Stimulated activated memory B cell treated with anti-CD40 and anti-IgM and Interleukin-4, amounts not matched to agents 10 μg/mL and 1 μg/mL and 100 μg/mL, for 72 hours (primary cell): ENCODE measurements at regions not wholly inside any gene's neighbourhood (a gene's known extent, or its start where the extent isn't known, plus 50 kb on each side); places are given as distances from the start of the nearest gene placed in this dataset.

Experiments
- ATAC-seq: fragments of 150-1000 bp; cut with Tn5 transposase; 2 replicates; pipeline ENCODE4 v1.10.0; 2021
- H3K27ac Mint-ChIP-seq: one replicate; pipeline ENCODE4 v1.8.0; 2022; ENCODE audit warnings: mild to moderate bottlenecking, mixed read lengths
- H3K27me3 Mint-ChIP-seq: one replicate; pipeline ENCODE4 v1.8.0; 2022; ENCODE audit warnings: mixed read lengths
- H3K36me3 Mint-ChIP-seq: one replicate; pipeline ENCODE4 v1.8.0; 2022; ENCODE audit warnings: mixed read lengths
- H3K4me1 Mint-ChIP-seq: one replicate; pipeline ENCODE4 v1.8.0; 2022; ENCODE audit warnings: mixed read lengths
- H3K4me3 Mint-ChIP-seq: one replicate; pipeline ENCODE4 v1.8.0; 2022; ENCODE audit warnings: mild to moderate bottlenecking, moderate library complexity, mixed read lengths
- H3K9me3 Mint-ChIP-seq: one replicate; pipeline ENCODE4 v1.8.0; 2022; ENCODE audit warnings: mixed read lengths

DNA sequence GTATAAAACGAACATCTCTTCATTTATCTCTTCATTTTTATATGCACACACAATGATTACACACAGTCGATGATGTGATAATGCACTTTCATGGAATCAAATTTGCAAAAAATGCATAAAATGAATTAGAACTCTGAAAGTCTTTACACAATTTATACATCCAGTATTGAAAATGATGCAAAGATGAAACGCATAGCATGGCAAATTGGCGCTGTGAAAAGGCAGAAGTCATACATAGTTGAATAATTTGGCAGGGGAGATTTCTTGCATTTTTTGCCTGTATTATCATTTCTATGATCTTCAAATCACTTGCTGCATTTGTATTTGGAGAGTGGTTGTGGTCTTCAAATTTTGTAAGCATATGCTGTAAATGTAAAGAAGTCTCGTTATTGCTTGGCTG, 150.7 kb upstream of the LGALSL start:
- ATAC-seq: no peak
- Mint-ChIP-seq H3K27me3 (peaks cover 3% of the 10 kb centered on the region), H3K9me3 (no peaks in the 10 kb centered on the region), H3K4me3 (no peak overlapping the region), H3K36me3 (no peaks in the 10 kb centered on the region), H3K27ac (no peak overlapping the region), H3K4me1 (peaks cover 2% of the 10 kb centered on the region)

- H3K4me1 Mint-ChIP-seq: peaks cover 11% of the 10 kb centered on the region
- H3K4me3 Mint-ChIP-seq: no peak overlapping the region
- ATAC-seq: no peak
- H3K27ac Mint-ChIP-seq: no peak overlapping the region
- no peaks in the 10 kb centered on the region for H3K27me3 Mint-ChIP-seq
- H3K9me3 Mint-ChIP-seq: no peaks in the 10 kb centered on the region
- no peaks in the 10 kb centered on the region for H3K36me3 Mint-ChIP-seq
Observed at GRCh38 chr2:64307421-64307820, 146.5 kb upstream of the LGALSL start.

DNA sequence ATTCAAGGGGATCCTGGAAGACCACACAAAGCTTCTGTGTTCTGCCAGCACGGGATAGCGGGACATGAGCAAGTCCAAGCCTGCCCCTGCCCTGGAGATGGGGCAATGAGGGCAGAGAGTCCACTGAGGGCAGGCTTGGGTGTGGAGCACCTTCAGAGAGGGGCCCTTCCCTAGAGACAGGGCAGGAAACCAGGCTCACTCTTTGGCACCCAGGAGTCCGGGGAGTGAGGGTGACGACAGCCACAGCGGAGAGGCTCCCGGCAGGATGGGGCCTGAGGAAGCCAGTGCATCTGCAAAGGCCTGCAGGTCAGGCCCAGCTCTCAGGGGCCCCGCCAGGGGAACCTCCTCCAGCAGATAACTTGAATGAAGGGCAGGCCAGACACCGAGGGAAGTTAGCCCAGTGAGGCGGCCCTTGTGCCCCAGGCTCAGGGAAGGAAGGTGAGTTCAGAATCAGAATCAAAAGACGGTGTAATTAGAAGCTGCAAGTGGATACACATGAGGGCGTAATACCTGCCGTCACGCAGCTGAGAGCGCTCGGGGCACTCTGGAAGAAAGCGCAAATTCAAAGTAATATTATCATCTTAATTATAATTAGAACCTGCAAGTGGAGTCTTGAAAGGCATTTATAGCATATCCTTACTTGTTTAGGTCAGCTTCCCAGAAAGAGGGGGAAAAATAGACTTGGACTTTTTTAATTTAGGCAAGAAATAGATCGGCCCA, 142.6 kb upstream of the LGALSL start:
- no peak overlapping the region for H3K27ac Mint-ChIP-seq
- peaks cover 11% of the 10 kb centered on the region for H3K4me1 Mint-ChIP-seq
- no peak overlapping the region for H3K4me3 Mint-ChIP-seq
- no peak for ATAC-seq
- no peaks in the 10 kb centered on the region for H3K36me3 Mint-ChIP-seq
- no peaks in the 10 kb centered on the region for H3K27me3 Mint-ChIP-seq
- no peaks in the 10 kb centered on the region for H3K9me3 Mint-ChIP-seq

DNA sequence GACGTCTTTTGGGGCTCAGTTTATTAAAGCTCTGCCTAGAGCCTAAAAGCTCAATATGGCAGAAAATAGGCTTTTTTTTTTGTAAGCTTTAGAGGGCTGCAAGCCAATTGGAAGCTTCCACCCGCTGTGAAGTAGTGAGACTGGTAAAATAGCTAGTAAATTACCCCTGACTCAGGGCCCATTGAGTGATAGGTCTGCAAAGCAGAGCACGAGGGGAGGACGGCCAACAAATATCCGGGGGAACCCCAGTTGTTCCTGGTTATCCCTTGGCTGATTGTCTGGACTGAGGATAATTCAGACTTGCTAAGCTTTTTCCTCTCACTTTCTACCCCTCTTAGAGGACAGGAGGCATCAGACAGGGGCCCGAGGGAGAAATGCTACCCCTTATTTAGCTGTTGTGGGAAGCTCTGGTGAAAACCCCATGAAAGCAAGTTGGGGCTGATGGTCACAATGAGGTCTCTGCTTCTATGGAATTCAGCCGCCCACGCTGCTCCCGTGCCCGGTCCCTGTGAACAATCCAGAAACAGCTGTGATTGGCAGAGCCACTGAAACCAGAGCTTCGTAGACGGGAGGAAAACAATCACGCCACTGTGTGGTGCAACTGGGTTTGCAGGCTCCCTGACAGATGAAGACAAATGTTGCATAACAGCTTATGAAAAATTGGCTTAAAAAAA, 141.9 kb upstream of the LGALSL start:
- peaks cover 11% of the 10 kb centered on the region for H3K4me1 Mint-ChIP-seq
- H3K27me3 Mint-ChIP-seq: no peaks in the 10 kb centered on the region
- no peak for ATAC-seq
- no peak overlapping the region for H3K27ac Mint-ChIP-seq
- H3K36me3 Mint-ChIP-seq: no peaks in the 10 kb centered on the region
- H3K4me3 Mint-ChIP-seq: no peak overlapping the region
- H3K9me3 Mint-ChIP-seq: no peaks in the 10 kb centered on the region

GRCh38 chr2:64312622-64313397, 141.2 kb upstream of the LGALSL start:
- H3K4me3 Mint-ChIP-seq: no peak overlapping the region
- no peaks in the 10 kb centered on the region for H3K9me3 Mint-ChIP-seq
- H3K27me3 Mint-ChIP-seq: no peaks in the 10 kb centered on the region
- ATAC-seq: no peak
- H3K36me3 Mint-ChIP-seq: no peaks in the 10 kb centered on the region
- H3K4me1 Mint-ChIP-seq: peaks cover 11% of the 10 kb centered on the region
- H3K27ac Mint-ChIP-seq: no peak overlapping the region

GRCh38 chr2:64313398-64313723, 140.6 kb upstream of the LGALSL start:
- Mint-ChIP-seq H3K4me1 (peaks cover 17% of the 10 kb centered on the region), H3K27ac (no peak overlapping the region), H3K27me3 (no peaks in the 10 kb centered on the region), H3K36me3 (no peaks in the 10 kb centered on the region), H3K4me3 (no peak overlapping the region), H3K9me3 (no peaks in the 10 kb centered on the region)
- no peak for ATAC-seq

GRCh38 chr2:64315291-64315960, 138.5 kb upstream of the LGALSL start:
- Mint-ChIP-seq H3K27ac (no peak overlapping the region), H3K9me3 (no peaks in the 10 kb centered on the region), H3K4me1 (peaks cover 18% of the 10 kb centered on the region), H3K27me3 (no peaks in the 10 kb centered on the region), H3K4me3 (no peak overlapping the region), H3K36me3 (no peaks in the 10 kb centered on the region)
- ATAC-seq: no peak

DNA sequence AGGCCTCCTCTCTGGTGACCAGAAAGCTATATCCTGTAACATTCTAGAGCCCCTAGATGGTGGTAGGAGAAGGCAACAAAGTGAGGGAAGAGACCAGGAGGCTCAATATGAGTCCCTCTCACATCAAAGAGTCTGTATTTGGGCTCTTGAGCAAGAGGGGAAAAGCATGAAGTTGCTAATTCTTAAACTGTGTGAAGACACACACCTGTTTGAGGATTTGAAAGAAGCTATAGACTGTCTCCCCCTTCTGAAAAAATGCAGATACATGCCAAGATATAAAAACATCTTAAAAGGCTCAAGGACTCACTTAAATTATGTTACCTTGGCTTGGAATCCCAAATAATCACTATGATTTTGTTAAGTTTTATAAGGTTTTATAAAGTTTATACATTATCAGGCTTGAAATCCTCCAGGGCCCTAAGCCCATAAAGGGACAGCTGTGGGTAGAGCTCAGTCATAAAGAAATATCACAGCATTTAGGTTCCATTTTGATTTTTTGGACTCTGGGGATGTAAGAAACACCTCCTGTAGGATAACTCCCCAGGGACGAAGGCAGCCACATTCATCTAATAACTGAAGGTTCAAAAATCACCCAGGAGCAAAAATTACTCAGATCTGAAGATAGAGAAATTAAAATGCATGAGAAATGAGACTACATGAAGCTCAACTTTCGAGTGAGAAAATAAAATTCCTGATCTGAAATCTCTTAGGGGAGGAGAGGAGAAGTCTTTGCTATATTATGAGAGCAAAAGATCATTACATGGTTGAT, 136.1 kb upstream of the LGALSL start:
- H3K36me3 Mint-ChIP-seq: no peaks in the 10 kb centered on the region
- no peaks in the 10 kb centered on the region for H3K9me3 Mint-ChIP-seq
- no peak overlapping the region for H3K4me3 Mint-ChIP-seq
- no peaks in the 10 kb centered on the region for H3K27me3 Mint-ChIP-seq
- H3K4me1 Mint-ChIP-seq: peaks cover 10% of the 10 kb centered on the region
- H3K27ac Mint-ChIP-seq: peak overlapping the region; percentile 36
- peak; percentile 43 for ATAC-seq

- peak overlapping the region; percentile 36 for H3K27ac Mint-ChIP-seq
- H3K4me1 Mint-ChIP-seq: peaks cover 10% of the 10 kb centered on the region
- peak; percentile 70 for ATAC-seq
- no peaks in the 10 kb centered on the region for H3K36me3 Mint-ChIP-seq
- no peak overlapping the region for H3K4me3 Mint-ChIP-seq
- H3K9me3 Mint-ChIP-seq: no peaks in the 10 kb centered on the region
- H3K27me3 Mint-ChIP-seq: no peaks in the 10 kb centered on the region
Observed at GRCh38 chr2:64318476-64318748, 135.6 kb upstream of the LGALSL start.

DNA sequence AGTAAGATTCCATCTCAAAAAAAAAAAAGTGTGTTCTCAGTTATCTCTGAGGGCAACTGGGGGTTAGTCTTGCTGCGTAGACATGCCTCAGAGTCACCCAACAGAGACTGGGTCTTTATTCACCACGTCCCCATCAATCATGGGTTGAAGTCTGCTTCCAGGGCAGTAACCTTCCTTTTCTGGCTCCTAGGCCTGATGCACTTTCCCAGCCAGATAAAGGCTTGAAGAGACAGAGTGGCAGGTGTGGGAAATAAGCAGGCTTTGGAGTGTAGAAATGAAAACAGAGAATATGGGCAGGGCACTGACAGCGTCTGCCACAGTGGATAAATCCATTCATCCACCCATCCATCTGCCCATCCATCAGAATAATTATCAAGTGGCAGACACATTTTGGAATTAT, 134.1 kb upstream of the LGALSL start:
- Mint-ChIP-seq H3K9me3 (no peaks in the 10 kb centered on the region), H3K27ac (peak overlapping the region; percentile 36), H3K4me1 (peaks cover 16% of the 10 kb centered on the region), H3K36me3 (no peaks in the 10 kb centered on the region), H3K27me3 (no peaks in the 10 kb centered on the region), H3K4me3 (no peak overlapping the region)
- no peak for ATAC-seq

DNA sequence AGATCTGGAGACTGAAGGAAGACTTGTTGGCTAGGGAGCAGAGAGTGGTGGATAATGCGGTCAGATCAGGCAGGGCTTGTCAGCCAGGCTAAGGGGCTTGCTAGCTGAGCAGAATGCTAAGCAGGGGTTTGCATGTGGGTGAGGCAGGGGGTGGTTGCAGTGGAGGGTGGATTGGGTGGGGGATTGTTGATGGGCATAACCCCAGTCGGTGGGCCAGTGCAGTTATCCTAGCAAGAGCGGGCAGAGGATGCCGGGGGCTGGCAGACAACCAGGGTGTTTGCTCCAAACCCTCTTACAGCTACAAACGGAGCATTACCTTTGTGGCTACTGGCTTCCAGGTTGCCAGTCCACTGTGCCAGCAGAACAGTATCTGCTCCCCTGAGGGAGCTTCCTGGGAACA, 131.5 kb upstream of the LGALSL start:
- Mint-ChIP-seq H3K27ac (peak overlapping the region; percentile 45), H3K4me1 (peaks cover 42% of the 10 kb centered on the region)

GRCh38 chr2:64323197-64323596, 130.8 kb upstream of the LGALSL start:
- Mint-ChIP-seq H3K36me3 (no peaks in the 10 kb centered on the region), H3K27me3 (no peaks in the 10 kb centered on the region), H3K27ac (peak overlapping the region; percentile 94), H3K9me3 (no peaks in the 10 kb centered on the region), H3K4me1 (peaks cover 45% of the 10 kb centered on the region), H3K4me3 (no peak overlapping the region)
- no peak for ATAC-seq

More for the DNA sequence above, 131.5 kb upstream of the LGALSL start:
- no peaks in the 10 kb centered on the region for H3K36me3 Mint-ChIP-seq
- H3K27me3 Mint-ChIP-seq: no peaks in the 10 kb centered on the region
- no peaks in the 10 kb centered on the region for H3K9me3 Mint-ChIP-seq
- H3K4me3 Mint-ChIP-seq: no peak overlapping the region
- ATAC-seq: no peak

- Mint-ChIP-seq H3K27me3 (no peaks in the 10 kb centered on the region), H3K9me3 (no peaks in the 10 kb centered on the region), H3K27ac (peak overlapping the region; percentile 94), H3K4me1 (peaks cover 54% of the 10 kb centered on the region), H3K4me3 (no peak overlapping the region), H3K36me3 (no peaks in the 10 kb centered on the region)
- ATAC-seq: no peak
Observed at GRCh38 chr2:64324746-64325410, 129.1 kb upstream of the LGALSL start.

DNA sequence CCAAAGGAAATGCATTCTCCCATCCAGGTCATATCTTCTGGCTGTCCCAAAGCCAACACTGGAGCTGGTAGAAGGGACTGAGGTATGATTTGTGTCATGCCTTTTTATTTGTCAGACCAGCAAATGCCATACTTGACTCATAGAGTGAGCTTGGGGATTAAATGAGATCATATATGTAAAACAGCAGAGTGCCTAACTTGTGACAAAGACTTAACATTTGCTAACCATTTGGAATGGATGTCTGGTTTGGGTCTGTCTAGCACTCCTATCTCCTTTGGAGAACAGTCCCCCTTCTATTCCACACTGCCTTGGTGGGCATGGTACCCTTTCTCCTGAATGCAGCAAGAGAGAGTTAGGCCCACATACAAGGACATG, 128.5 kb upstream of the LGALSL start:
- Mint-ChIP-seq H3K36me3 (no peaks in the 10 kb centered on the region), H3K9me3 (no peaks in the 10 kb centered on the region), H3K27ac (peak overlapping the region; percentile 94), H3K4me3 (no peak overlapping the region), H3K4me1 (peaks cover 60% of the 10 kb centered on the region), H3K27me3 (no peaks in the 10 kb centered on the region)
- ATAC-seq: peak; percentile 56
